H9 (cell line): ENCODE measurements at regions not wholly inside any gene's neighbourhood (a gene's known extent, or its start where the extent isn't known, plus 50 kb on each side); places are given as distances from the start of the nearest gene placed in this dataset.

Source experiments
- DNase-seq: peaks from one replicate; pipeline ENCODE4 v3.0.0-alpha.2; 2017
- H2AFZ ChIP-seq: one replicate; pipeline ENCODE4 v1.6.1; 2013; ENCODE audit warnings: mild to moderate bottlenecking, low read length, control low read depth, moderate library complexity
- H2AK5ac ChIP-seq: 2 replicates; pipeline ENCODE4 v1.6.1; 2013; ENCODE audit warnings: low read length, control low read depth, mixed read lengths; ENCODE audit not compliant: insufficient read length
- H2BK120ac ChIP-seq: one replicate; pipeline ENCODE4 v1.6.1; 2013; ENCODE audit warnings: low read depth, mild to moderate bottlenecking, low read length, control low read depth, inconsistent platforms; ENCODE audit not compliant: poor library complexity, severe bottlenecking
- H2BK12ac ChIP-seq: 2 replicates; pipeline ENCODE4 v1.6.1; 2013; ENCODE audit warnings: low read length, control low read depth, mixed read lengths, low read depth; ENCODE audit not compliant: insufficient read length
- H2BK15ac ChIP-seq: 2 replicates; pipeline ENCODE4 v1.6.1; 2013; ENCODE audit warnings: low read depth, low read length, control low read depth
- H2BK20ac ChIP-seq: one replicate; pipeline ENCODE4 v1.6.1; 2013; ENCODE audit warnings: low read depth, mild to moderate bottlenecking, low read length, control low read depth, inconsistent platforms; ENCODE audit not compliant: poor library complexity, severe bottlenecking
- H2BK5ac ChIP-seq: 2 replicates; pipeline ENCODE4 v1.6.1; 2013; ENCODE audit warnings: low read length, control low read depth, mixed read lengths; ENCODE audit not compliant: insufficient read length
- H3K14ac ChIP-seq: 2 replicates; pipeline ENCODE4 v1.6.1; 2013; ENCODE audit warnings: low read length, control low read depth; ENCODE audit not compliant: insufficient read depth
- H3K18ac ChIP-seq: 2 replicates; pipeline ENCODE4 v1.6.1; 2013; ENCODE audit warnings: low read depth, mild to moderate bottlenecking, mixed read lengths, low read length, control low read depth; ENCODE audit not compliant: insufficient read length
- H3K23ac ChIP-seq: 2 replicates; pipeline ENCODE4 v1.6.1; 2013; ENCODE audit warnings: low read length, control low read depth, mixed read lengths, low read depth; ENCODE audit not compliant: insufficient read length
- H3K23me2 ChIP-seq: 2 replicates; pipeline ENCODE4 v1.6.1; 2013; ENCODE audit warnings: low read depth, mild to moderate bottlenecking, mixed read lengths, low read length, control low read depth; ENCODE audit not compliant: insufficient read length, poor library complexity, severe bottlenecking
- H3K27ac ChIP-seq: 2 replicates; pipeline ENCODE4 v1.5.1; 2013; ENCODE audit warnings: low read length, control low read depth, mixed read lengths, low read depth; ENCODE audit not compliant: insufficient read length
- H3K27me3 ChIP-seq: 2 replicates; pipeline ENCODE4 v1.6.1; 2013; ENCODE audit warnings: low read length, control low read depth, inconsistent platforms; ENCODE audit not compliant: insufficient read depth
- H3K4ac ChIP-seq: 2 replicates; pipeline ENCODE4 v1.6.1; 2013; ENCODE audit warnings: low read depth, mild to moderate bottlenecking, control low read depth, inconsistent platforms, low read length, moderate library complexity
- H3K4me1 ChIP-seq: 2 replicates; pipeline ENCODE4 v1.6.1; 2013; ENCODE audit warnings: low read length, control low read depth, inconsistent platforms; ENCODE audit not compliant: insufficient read depth
- H3K4me2 ChIP-seq: 2 replicates; pipeline ENCODE4 v1.6.1; 2013; ENCODE audit warnings: low read length, control low read depth, mixed read lengths; ENCODE audit not compliant: insufficient read length, insufficient read depth
- H3K56ac ChIP-seq: 2 replicates; pipeline ENCODE4 v1.6.1; 2013; ENCODE audit warnings: low read depth, mild to moderate bottlenecking, mixed read lengths, low read length, control low read depth; ENCODE audit not compliant: insufficient read length
- H3K79me1 ChIP-seq: 2 replicates; pipeline ENCODE4 v1.6.1; 2013; ENCODE audit warnings: low read depth, mild to moderate bottlenecking, moderate library complexity, low read length, control low read depth, inconsistent platforms; ENCODE audit not compliant: insufficient read depth, poor library complexity, severe bottlenecking
- H3K79me2 ChIP-seq: 2 replicates; pipeline ENCODE4 v1.6.1; 2013; ENCODE audit warnings: low read length, control low read depth, inconsistent platforms; ENCODE audit not compliant: insufficient read depth
- H3K9ac ChIP-seq: 2 replicates; pipeline ENCODE4 v1.6.1; 2013; ENCODE audit warnings: low read length, control low read depth, mixed read lengths; ENCODE audit not compliant: insufficient read length; ENCODE audit errors: extremely low read depth
- H3K9me3 ChIP-seq: one replicate; pipeline ENCODE4 v1.6.1; 2013; ENCODE audit warnings: low read depth, low read length, inconsistent platforms; ENCODE audit not compliant: control insufficient read depth
- H3T11ph ChIP-seq: one replicate; pipeline ENCODE4 v1.6.1; 2013; ENCODE audit warnings: mild to moderate bottlenecking, low read length, control low read depth, inconsistent platforms
- H4K20me1 ChIP-seq: one replicate; pipeline ENCODE4 v1.6.1; 2013; ENCODE audit not compliant: control insufficient read depth, insufficient read length, insufficient read depth
- H4K5ac ChIP-seq: 2 replicates; pipeline ENCODE4 v1.6.1; 2013; ENCODE audit warnings: low read depth, mild to moderate bottlenecking, mixed read lengths, low read length, control low read depth; ENCODE audit not compliant: insufficient read length
- H4K8ac ChIP-seq: replicated peaks from 2 replicates; pipeline ENCODE4 v1.6.1; 2013; ENCODE audit warnings: low read length, control low read depth, mixed read lengths, low read depth; ENCODE audit not compliant: insufficient read length
- H4K91ac ChIP-seq: 2 replicates; pipeline ENCODE4 v1.6.1; 2013; ENCODE audit warnings: low read depth, mild to moderate bottlenecking, moderate library complexity, mixed read lengths, low read length, control low read depth; ENCODE audit not compliant: insufficient read length
- H3K27ac Mint-ChIP-seq, 3 experiments: 2 replicates in 2 of 3; 3 replicates in 1 of 3; pipeline ENCODE4 v1.8.0; 2020 to 2021; ENCODE audit warnings: mixed read lengths in 3 of 3, mild to moderate bottlenecking in 1 of 3, moderate library complexity in 1 of 3
- H3K27me3 Mint-ChIP-seq: 2 replicates; pipeline ENCODE4 v1.8.0; 2021; ENCODE audit warnings: low read depth, mild to moderate bottlenecking, moderate library complexity, mixed read lengths
- H3K36me3 Mint-ChIP-seq, 3 experiments: 2 replicates in 2 of 3; 3 replicates in 1 of 3; pipeline ENCODE4 v1.8.0; 2020 to 2021; ENCODE audit warnings: low read depth in 3 of 3, mixed read lengths in 3 of 3; ENCODE audit not compliant: insufficient read depth in 1 of 3
- H3K4me1 Mint-ChIP-seq, 2 experiments: 2 replicates each; pipeline ENCODE4 v1.8.0; 2020; ENCODE audit warnings: mixed read lengths in 2 of 2
- H3K4me3 Mint-ChIP-seq, 2 experiments: 2 replicates in 1 of 2; 3 replicates in 1 of 2; pipeline ENCODE4 v1.8.0; 2020 to 2021; ENCODE audit warnings: mild to moderate bottlenecking in 2 of 2, mixed read lengths in 2 of 2, moderate library complexity in 1 of 2
- H3K9me3 Mint-ChIP-seq, 2 experiments: 2 replicates in 1 of 2; 3 replicates in 1 of 2; pipeline ENCODE4 v1.8.0; 2020; ENCODE audit warnings: mild to moderate bottlenecking in 2 of 2, mixed read lengths in 2 of 2, moderate library complexity in 1 of 2
- WGBS: extraction: QIAGEN DNeasy Blood & Tissue Kit; methylation state at CpG from one replicate; pipeline ENCODE4 v1.1.7; 2013; ENCODE audit warnings: missing lambda C conversion rate, low lambda C conversion rate, mixed read lengths; ENCODE audit not compliant: insufficient read length; ENCODE audit errors: extremely low coverage; 5-methylcytosine and 5-hydroxymethylcytosine counted together
- TF ChIP-seq, protein P1 (sequence below): fragments of 200-600 bp; sonication (generic); conservative IDR thresholded peaks from 3 replicates; pipeline ENCODE4 v1.8.0; 2021; ENCODE audit warnings: antibody characterized with exemption, mild to moderate bottlenecking

DNA sequence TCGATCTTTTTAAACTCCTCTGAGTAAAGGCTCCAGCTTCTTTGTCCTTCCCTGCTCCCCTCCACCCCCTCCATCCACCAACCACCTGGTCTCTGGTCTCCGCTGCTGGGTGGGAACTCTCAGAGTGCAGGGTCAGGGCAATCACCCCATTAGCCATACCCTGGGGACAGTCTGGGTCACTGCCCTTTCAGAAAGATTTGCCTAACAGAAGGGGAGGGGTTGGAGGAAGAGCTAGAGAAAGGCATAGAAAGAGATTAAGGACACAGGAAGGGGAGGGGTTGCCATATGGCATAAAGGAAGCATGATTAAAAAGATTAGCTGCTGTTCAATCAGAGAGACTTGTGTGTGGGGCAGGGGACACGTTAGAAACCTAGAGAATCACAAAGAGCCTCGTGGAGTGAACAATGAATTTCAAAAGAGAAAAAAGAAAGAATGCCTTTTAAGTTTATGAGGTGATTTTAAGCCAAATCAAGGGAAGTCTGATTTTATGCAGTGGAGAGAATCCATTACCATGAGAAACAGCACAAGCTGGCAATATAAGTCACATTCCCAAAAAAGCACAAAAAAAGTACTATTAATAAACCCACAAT lies 115.5 kb upstream of the ACSL4 start:
- Histone ChIP-seq H3K9me3 (no peaks in the 10 kb centered on the region), H3K27ac (no peak overlapping the region), H3K79me2 (no peaks in the 10 kb centered on the region), H3K56ac (no peak overlapping the region), H3K23me2 (no peaks in the 10 kb centered on the region), H2AFZ (no peak overlapping the region), H3K79me1 (no peaks in the 10 kb centered on the region), H4K8ac (no peak overlapping the region), H3T11ph (no peak overlapping the region), H4K91ac (no peak overlapping the region), H2AK5ac (no peak overlapping the region), H3K4ac (no peak overlapping the region), H4K5ac (no peak overlapping the region), H3K18ac (no peak overlapping the region), H2BK15ac (no peak overlapping the region), H3K4me2 (no peak overlapping the region), H4K20me1 (no peaks in the 10 kb centered on the region), H2BK20ac (no peak overlapping the region), H3K23ac (no peak overlapping the region), H3K9ac (no peak overlapping the region), H3K14ac (no peak overlapping the region), H2BK120ac (no peak overlapping the region), H3K4me1 (peaks cover 4% of the 10 kb centered on the region; the same call in 1 of the 2 replicates), H2BK12ac (no peak overlapping the region), H2BK5ac (no peak overlapping the region), H3K27me3 (no peaks in the 10 kb centered on the region)
- peak; percentile 31 for DNase-seq
- TF ChIP-seq, protein P1, sequence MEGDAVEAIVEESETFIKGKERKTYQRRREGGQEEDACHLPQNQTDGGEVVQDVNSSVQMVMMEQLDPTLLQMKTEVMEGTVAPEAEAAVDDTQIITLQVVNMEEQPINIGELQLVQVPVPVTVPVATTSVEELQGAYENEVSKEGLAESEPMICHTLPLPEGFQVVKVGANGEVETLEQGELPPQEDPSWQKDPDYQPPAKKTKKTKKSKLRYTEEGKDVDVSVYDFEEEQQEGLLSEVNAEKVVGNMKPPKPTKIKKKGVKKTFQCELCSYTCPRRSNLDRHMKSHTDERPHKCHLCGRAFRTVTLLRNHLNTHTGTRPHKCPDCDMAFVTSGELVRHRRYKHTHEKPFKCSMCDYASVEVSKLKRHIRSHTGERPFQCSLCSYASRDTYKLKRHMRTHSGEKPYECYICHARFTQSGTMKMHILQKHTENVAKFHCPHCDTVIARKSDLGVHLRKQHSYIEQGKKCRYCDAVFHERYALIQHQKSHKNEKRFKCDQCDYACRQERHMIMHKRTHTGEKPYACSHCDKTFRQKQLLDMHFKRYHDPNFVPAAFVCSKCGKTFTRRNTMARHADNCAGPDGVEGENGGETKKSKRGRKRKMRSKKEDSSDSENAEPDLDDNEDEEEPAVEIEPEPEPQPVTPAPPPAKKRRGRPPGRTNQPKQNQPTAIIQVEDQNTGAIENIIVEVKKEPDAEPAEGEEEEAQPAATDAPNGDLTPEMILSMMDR, result no peak
- WGBS, result no CpG with 5 or more reads among the region's 4 CpGs
- Mint-ChIP-seq H3K4me3 (no peak overlapping the region; a peak in 1 of 5 replicates), H3K9me3 (peaks cover 0 to under 1% of the 10 kb centered on the region in 2 experiments; a peak in 1 of 5 replicates), H3K4me1 (peaks cover 29 to 32% of the 10 kb centered on the region in 2 experiments), H3K27me3 (no peaks in the 10 kb centered on the region; the same call in 1 of the 2 replicates), H3K36me3 (peaks cover 0 to under 1% (median 0%) of the 10 kb centered on the region in 3 experiments; a peak in 1 of 7 replicates), H3K27ac (peak overlapping the region in 2 of 3 experiments; percentile 41 to 58; a peak in 2 of 7 replicates)
